HepG2 (cell line): ENCODE measurements at regions not wholly inside any gene's neighbourhood (a gene's known extent, or its start where the extent isn't known, plus 50 kb on each side); places are given as distances from the start of the nearest gene placed in this dataset.

Experiments
- ATAC-seq: fragments of 200-7000 bp; cut with Tn5 transposase; 3 replicates; pipeline ENCODE4 v1.9.1; 2020; ENCODE audit warnings: mild to moderate bottlenecking, moderate library complexity
- BruUV-seq: library from RNA; stranded (reverse); fragments of 400-500 nt; replicated peaks from 2 replicates; lab custom pipeline; 2021; lab: Mats Ljungman, UMichigan
- CTCF ChIA-PET: fragments of 300-600 bp; formaldehyde crosslinking; extraction: SDS; loops from one replicate; lab custom pipeline; 2021; ENCODE audit warnings: low total read pairs, inconsistent platforms, low intra/inter-chr PET ratio; lab: Yijun Ruan, JAX
- POLR2A ChIA-PET: fragments of 350-600 bp; sonication (Branson Sonifier 250); formaldehyde crosslinking; loops from one replicate; lab custom pipeline; 2020; ENCODE audit warnings: antibody characterized with exemption, inconsistent platforms; lab: Yijun Ruan, JAX
- DNase-seq: peaks from one replicate; pipeline ENCODE4 v3.0.0-alpha.2; 2015; ENCODE audit warnings: low spot score
- FAIRE-seq: peaks from 3 replicates; lab custom pipeline; 2011; peaks lifted over from hg19 to GRCh38; lab: Jason Lieb, UNC
- H2AFZ ChIP-seq: one replicate; pipeline ENCODE4 v1.6.1; 2011; ENCODE audit warnings: low read length, inconsistent platforms
- H3K27ac ChIP-seq: fragments of 300-600 bp; 3 replicates; pipeline ENCODE4 v1.8.0; 2011; ENCODE audit warnings: mixed run types, mild to moderate bottlenecking, mixed read lengths, low read length, inconsistent platforms; ENCODE audit not compliant: insufficient read depth; ENCODE audit errors: extremely low read length
- H3K27me3 ChIP-seq, 2 experiments: fragments of 200-600 bp in 1 of 2; 2 replicates in 1 of 2; 3 replicates in 1 of 2; pipeline versions ENCODE4 v1.6.0 to v1.8.0; 2011; ENCODE audit warnings: low read length in 2 of 2, mild to moderate bottlenecking in 2 of 2, moderate library complexity in 2 of 2, inconsistent platforms in 1 of 2; ENCODE audit not compliant: insufficient read depth in 2 of 2, control insufficient read depth in 1 of 2
- H3K36me3 ChIP-seq, 2 experiments: fragments of 200-600 bp in 1 of 2; replicated peaks in 1 of 2; 2 replicates in 1 of 2; 3 replicates in 1 of 2; pipeline versions ENCODE4 v1.5.1 to v1.8.0; 2011; ENCODE audit warnings: low read length in 2 of 2, inconsistent platforms in 1 of 2; ENCODE audit not compliant: insufficient read depth in 2 of 2, control insufficient read depth in 1 of 2
- H3K4me1 ChIP-seq: 2 replicates; pipeline ENCODE4 v1.5.1; 2012; ENCODE audit warnings: low read length, inconsistent platforms; ENCODE audit not compliant: insufficient read depth
- H3K4me2 ChIP-seq: 2 replicates; pipeline ENCODE4 v1.6.0; 2011; ENCODE audit warnings: low read depth, low read length, inconsistent platforms
- H3K4me3 ChIP-seq, 3 experiments: fragments of 200-600 bp in 1 of 3; sonication (generic), shearing (Covaris generic) in 1 of 3; replicated peaks in 1 of 3; 2 replicates each; pipeline ENCODE4 v1.5.1; 2011 to 2016; ENCODE audit warnings: low read length in 3 of 3, inconsistent platforms in 2 of 3, low read depth in 2 of 3, mild to moderate bottlenecking in 2 of 3, control low read depth in 1 of 3, mixed read lengths in 1 of 3; ENCODE audit not compliant: insufficient read depth in 1 of 3
- H3K79me2 ChIP-seq: one replicate; pipeline ENCODE4 v1.6.1; 2011; ENCODE audit warnings: low read length, inconsistent platforms; ENCODE audit not compliant: insufficient read depth
- H3K9ac ChIP-seq: 2 replicates; pipeline ENCODE4 v1.6.0; 2011; ENCODE audit warnings: mild to moderate bottlenecking, low read depth, low read length, inconsistent platforms; ENCODE audit not compliant: insufficient read depth
- H3K9me3 ChIP-seq: 2 replicates; pipeline ENCODE4 v1.5.1; 2012; ENCODE audit warnings: mild to moderate bottlenecking, low read length
- H4K20me1 ChIP-seq: 2 replicates; pipeline ENCODE4 v1.6.0; 2011; ENCODE audit warnings: inconsistent platforms, mild to moderate bottlenecking, low read length, moderate library complexity; ENCODE audit not compliant: insufficient read depth
- ATAD3A ChIP-seq: sonication (generic); formaldehyde crosslinking; IDR thresholded peaks from 2 replicates; pipeline ENCODE4 v1.4.0; 2020; ENCODE audit warnings: missing genetic modification reagents
- ATF6 ChIP-seq: sonication (generic); formaldehyde crosslinking; conservative IDR thresholded peaks from 2 replicates; pipeline ENCODE4 v1.4.0; 2020; ENCODE audit warnings: missing genetic modification reagents
- ATF7 ChIP-seq, 2 experiments: fragments of 450-650 bp in 1 of 2; sonication (generic) in 1 of 2; formaldehyde crosslinking in 1 of 2; IDR thresholded peaks; 2 replicates each; pipeline versions ENCODE4 v1.4.0 to v1.6.1; 2016 to 2020; ENCODE audit warnings: antibody characterized with exemption in 1 of 2, mild to moderate bottlenecking in 1 of 2, missing genetic modification reagents in 1 of 2
- MTF1 ChIP-seq: sonication (generic); formaldehyde crosslinking; IDR thresholded peaks from 2 replicates; pipeline ENCODE4 v1.5.0; 2020; ENCODE audit warnings: missing genetic modification reagents
- ZFP36L1 ChIP-seq: sonication (generic); formaldehyde crosslinking; IDR thresholded peaks from 2 replicates; pipeline ENCODE4 v1.8.0; 2022; ENCODE audit warnings: mild to moderate bottlenecking, missing genetic modification reagents, moderate library complexity
- ZNF275 ChIP-seq: sonication (generic); formaldehyde crosslinking; IDR thresholded peaks from 2 replicates; pipeline ENCODE4 v1.8.0; 2022; ENCODE audit warnings: missing genetic modification reagents, mild to moderate bottlenecking, inconsistent platforms, borderline replicate concordance
- ZNF281 ChIP-seq: sonication (generic); formaldehyde crosslinking; IDR thresholded peaks from 2 replicates; pipeline ENCODE4 v1.4.0; 2020; ENCODE audit warnings: missing genetic modification reagents, borderline replicate concordance
- ZNF800 ChIP-seq: sonication (generic); formaldehyde crosslinking; IDR thresholded peaks from 2 replicates; pipeline ENCODE4 v1.4.0; 2020; ENCODE audit warnings: missing genetic modification reagents
- WGBS: methylation state at CpG from one replicate; pipeline ENCODE4 v1.1.6; 2017; ENCODE audit warnings: low lambda C conversion rate; 5-methylcytosine and 5-hydroxymethylcytosine counted together
- in situ Hi-C: cut with HindIII; loops from 2 replicates; pipeline ENCODE4 v1.10.0; 2017; ENCODE audit warnings: low pct_unique_long_range_greater_than_20kb; ENCODE audit not compliant: extremely low pct_ligation_motif_present
- intact Hi-C: fragments of 100-400 bp; cut with micrococcal nuclease; formaldehyde crosslinking; loops from one replicate; pipeline ENCODE4 v1.10.0; 2022; ENCODE audit not compliant: unreplicated experiment

- TF ChIP-seq ZNF281 (CRISPR knock-in tag) (no peak), ATF6 (CRISPR knock-in tag) (no peak), ZFP36L1 (no peak), ATAD3A (CRISPR knock-in tag) (no peak), ZNF275 (CRISPR knock-in tag) (no peak)
- TF ChIP-seq, all 625 proteins: peak for 0
These were observed 254.2 kb downstream of the KCNS3 start (continued) for GRCh38 chr2:18132697-18133096.

- H3K27ac ChIP-seq, result no peak overlapping the region
- DNase-seq (no peak), ATAC-seq (no peak), FAIRE-seq (no peak)
- BruUV-seq, result no TSS peak
- H3K36me3 ChIP-seq, result no peaks in the 10 kb centered on the region
- intact Hi-C loops, result no loop called here
- 2% methylated on average over 1 of the region's 1 CpG for WGBS
- H3K4me1 ChIP-seq, result no peaks in the 10 kb centered on the region
- no peaks in the 10 kb centered on the region for H3K27me3 ChIP-seq
- H4K20me1 ChIP-seq, result no peaks in the 10 kb centered on the region
- ChIA-PET CTCF (no interaction called here), POLR2A (no interaction called here)
- H3K9ac ChIP-seq, result no peak overlapping the region
- H2AFZ ChIP-seq, result no peak overlapping the region
- in situ Hi-C loops, result no loop called here
- H3K4me2 ChIP-seq, result no peak overlapping the region
- H3K4me3 ChIP-seq, result no peak overlapping the region
- no peak for TF ChIP-seq ZNF800
- peak; percentile 65 for TF ChIP-seq ATF7 (IDR thresholded peaks at IDR 0.05)
- TF ChIP-seq ATF7 (CRISPR knock-in tag; IDR thresholded peaks at IDR 0.05), result no peak
- no peak for TF ChIP-seq MTF1
- TF ChIP-seq, all 625 proteins: peak for 1
- Histone ChIP-seq H3K9me3 (no peaks in the 10 kb centered on the region), H3K79me2 (no peaks in the 10 kb centered on the region)
These were observed 253.3 kb downstream of the KCNS3 start for GRCh38 chr2:18131761-18132160.
